CD4-positive, alpha-beta T cell (primary cell): ENCODE measurements at regions not wholly inside any gene's neighbourhood (a gene's known extent, or its start where the extent isn't known, plus 50 kb on each side); places are given as distances from the start of the nearest gene placed in this dataset.

Source experiments
- ATAC-seq: fragments of 200-7000 bp; cut with Tn5 transposase; one replicate; pipeline ENCODE4 v1.10.0; 2022; ENCODE audit warnings: mild to moderate bottlenecking; ENCODE audit not compliant: poor library complexity
- CTCF ChIA-PET: fragments of 350-600 bp; sonication (Branson Sonifier 250); formaldehyde crosslinking; loops from one replicate; lab custom pipeline; 2021; ENCODE audit warnings: antibody characterized with exemption, inconsistent platforms; lab: Charles Lee
- POLR2A ChIA-PET: fragments of 350-600 bp; sonication (Branson Sonifier 250); formaldehyde crosslinking; loops from one replicate; lab custom pipeline; 2021; ENCODE audit warnings: antibody characterized with exemption, inconsistent platforms; lab: Charles Lee
- DNase-seq, 14 experiments: peaks; one replicate each; pipeline ENCODE4 v3.0.0-alpha.2; 2013 to 2020; ENCODE audit warnings: mixed read lengths in 2 of 14
- H3K27ac ChIP-seq, 2 donors: one replicate each; pipeline versions ENCODE4 v1.5.1 to v1.7.0; 2013; ENCODE audit warnings: low read length in 2 of 2, low read depth in 1 of 2, mild to moderate bottlenecking in 1 of 2
- H3K27me3 ChIP-seq, 2 experiments: 1 replicate in 1 of 2; 2 replicates in 1 of 2; pipeline versions ENCODE4 v1.6.1 to v1.7.0; 2013; ENCODE audit warnings: low read length in 2 of 2, control low read depth in 1 of 2, mild to moderate bottlenecking in 1 of 2, moderate library complexity in 1 of 2; ENCODE audit not compliant: insufficient read depth in 2 of 2, control insufficient read depth in 1 of 2
- H3K36me3 ChIP-seq: one replicate; pipeline ENCODE4 v1.6.1; 2013; ENCODE audit warnings: low read length, control low read depth; ENCODE audit not compliant: insufficient read depth
- H3K4me1 ChIP-seq: one replicate; pipeline ENCODE4 v1.6.1; 2013; ENCODE audit warnings: low read length, control low read depth; ENCODE audit not compliant: insufficient read depth
- H3K4me3 ChIP-seq: one replicate; pipeline ENCODE4 v1.5.1; 2013; ENCODE audit warnings: mild to moderate bottlenecking, low read length, moderate library complexity
- H3K9me3 ChIP-seq, 2 experiments: 1 replicate in 1 of 2; 2 replicates in 1 of 2; pipeline versions ENCODE4 v1.6.1 to v1.7.0; 2013; ENCODE audit warnings: low read length in 2 of 2, mild to moderate bottlenecking in 2 of 2, control low read depth in 1 of 2, moderate library complexity in 1 of 2; ENCODE audit not compliant: control insufficient read depth in 1 of 2, insufficient read depth in 1 of 2
- H3K27ac Mint-ChIP-seq: one replicate; pipeline ENCODE4 v1.8.0; 2020; ENCODE audit warnings: mixed read lengths
- H3K27me3 Mint-ChIP-seq: one replicate; pipeline ENCODE4 v1.8.0; 2021; ENCODE audit warnings: mixed read lengths
- H3K36me3 Mint-ChIP-seq: one replicate; pipeline ENCODE4 v1.8.0; 2021; ENCODE audit warnings: low read depth, mixed read lengths
- H3K4me1 Mint-ChIP-seq: one replicate; pipeline ENCODE4 v1.8.0; 2021; ENCODE audit warnings: low read depth, mixed read lengths
- H3K4me3 Mint-ChIP-seq: one replicate; pipeline ENCODE4 v1.8.0; 2020; ENCODE audit warnings: mild to moderate bottlenecking, mixed read lengths
- H3K9me3 Mint-ChIP-seq: one replicate; pipeline ENCODE4 v1.8.0; 2020; ENCODE audit warnings: mixed read lengths
- CTCF ChIP-seq: fragments of 200-600 bp; IDR thresholded peaks from one replicate; pipeline ENCODE4 v1.8.0; 2022; ENCODE audit warnings: antibody characterized with exemption, mild to moderate bottlenecking
- intact Hi-C, 2 experiments: fragments of 100-400 bp; cut with DNase I in 1 of 2; cut with micrococcal nuclease in 1 of 2; formaldehyde crosslinking; loops; one replicate each; pipeline versions ENCODE4 v1.15.1 to v1.9.0; 2023 to 2025; cut with DNase I, micrococcal nuclease

- no peak overlapping the region for H3K27ac ChIP-seq
- no peaks in the 10 kb centered on the region for H3K9me3 Mint-ChIP-seq
- no peak overlapping the region for H3K27ac Mint-ChIP-seq
- H3K36me3 ChIP-seq, result no peaks in the 10 kb centered on the region
- H3K4me3 Mint-ChIP-seq, result no peak overlapping the region
- intact Hi-C loops, result no loop called here
- H3K36me3 Mint-ChIP-seq, result no peaks in the 10 kb centered on the region
- no peaks in the 10 kb centered on the region for H3K9me3 ChIP-seq
- ATAC-seq (no peak), DNase-seq (no peak)
- ChIA-PET POLR2A (no interaction called here), CTCF (no interaction called here)
- H3K4me3 ChIP-seq, result no peak overlapping the region
- H3K4me1 Mint-ChIP-seq, result no peaks in the 10 kb centered on the region
- TF ChIP-seq CTCF, result no peak
- H3K4me1 ChIP-seq, result no peaks in the 10 kb centered on the region
- no peaks in the 10 kb centered on the region for H3K27me3 ChIP-seq
- no peaks in the 10 kb centered on the region for H3K27me3 Mint-ChIP-seq
Measured at GRCh38 chr4:81930506-81931238, 443.1 kb downstream of the HNRNPD start.

GRCh38 chr4:81923140-81923539 is 450.7 kb downstream of the HNRNPD start:
- ChIA-PET POLR2A (interaction anchor here (0.6 kb wide), 1 partner anchor 157 kb away, joined by 3 read pairs; no protein-coding TSS in a partner anchor), CTCF (interaction anchor here (1.1 kb wide), 1 partner anchor 10 kb away, joined by 4 read pairs; no protein-coding TSS in a partner anchor)
- Mint-ChIP-seq H3K4me3 (no peak overlapping the region), H3K27me3 (peaks cover 6% of the 10 kb centered on the region), H3K4me1 (no peaks in the 10 kb centered on the region), H3K9me3 (no peaks in the 10 kb centered on the region), H3K36me3 (no peaks in the 10 kb centered on the region), H3K27ac (no peak overlapping the region)
- Histone ChIP-seq H3K27ac (no peak overlapping the region), H3K36me3 (no peaks in the 10 kb centered on the region), H3K27me3 (peaks cover 0 to 5% of the 10 kb centered on the region in 2 experiments), H3K9me3 (no peaks in the 10 kb centered on the region), H3K4me3 (no peak overlapping the region), H3K4me1 (no peaks in the 10 kb centered on the region)
- TF ChIP-seq CTCF, result no peak
- intact Hi-C loops, result no loop called here
- ATAC-seq (no peak), DNase-seq (no peak)

GRCh38 chr4:81922313-81922712 is 450.6 kb upstream of the RASGEF1B start:
- no peak overlapping the region for H3K4me3 Mint-ChIP-seq
- POLR2A ChIA-PET, result no interaction called here

More at GRCh38 chr4:81922313-81922712, 450.6 kb upstream of the RASGEF1B start:
- Histone ChIP-seq H3K4me1 (no peaks in the 10 kb centered on the region), H3K27ac (no peak overlapping the region), H3K9me3 (no peaks in the 10 kb centered on the region), H3K36me3 (no peaks in the 10 kb centered on the region), H3K27me3 (peaks cover 0 to 5% of the 10 kb centered on the region in 2 experiments), H3K4me3 (no peak overlapping the region)
- Mint-ChIP-seq H3K27ac (no peak overlapping the region), H3K4me1 (no peaks in the 10 kb centered on the region), H3K9me3 (no peaks in the 10 kb centered on the region), H3K27me3 (peaks cover 6% of the 10 kb centered on the region), H3K36me3 (no peaks in the 10 kb centered on the region)
- ATAC-seq (no peak), DNase-seq (no peak)
- intact Hi-C loops, result no loop called here
- CTCF ChIA-PET, result no interaction called here
- no peak for TF ChIP-seq CTCF
